ENCODE measurements at regions not wholly inside any gene's neighbourhood (a gene's known extent, or its start where the extent isn't known, plus 50 kb on each side); places are given as distances from the start of the nearest gene placed in this dataset.

DNA sequence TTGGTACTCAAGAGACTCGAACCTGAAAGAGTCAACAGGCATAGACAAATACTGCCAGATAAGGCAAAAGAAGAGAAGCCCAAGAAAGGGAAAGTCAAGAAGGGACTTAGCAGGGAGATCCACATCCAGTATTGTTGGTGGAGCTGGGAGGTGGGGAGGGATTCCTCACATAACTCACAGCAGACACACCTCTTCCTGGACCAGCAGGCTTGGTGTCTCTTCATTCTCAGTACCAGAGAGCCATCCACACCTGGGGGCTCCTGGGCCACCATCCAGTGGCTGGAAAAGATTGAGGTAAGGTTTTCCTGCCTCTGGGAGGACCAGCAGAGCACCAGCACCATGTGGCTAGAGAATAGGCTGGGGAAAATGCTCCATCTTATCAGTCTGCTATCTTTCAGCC lies 161.6 kb upstream of the SESN3 start:
- WGBS, 2 experiments (ENCODE audit: extremely low coverage in 2 of 2, insufficient read length in 1 of 2), result no CpG with 5 or more reads among the region's 1 CpG
- POLR2A ChIA-PET (ENCODE audit: unreplicated experiment), result no interaction called here

More for the DNA sequence above, 161.6 kb upstream of the SESN3 start:
- dilution Hi-C loops (cut with HindIII; ENCODE audit: low sequenced_read_pairs, unreplicated experiment) (no loop called here), intact Hi-C loops (cut with micrococcal nuclease) (no loop called here), in situ Hi-C loops (cut with MboI; ENCODE audit: low sequenced_read_pairs) (no loop called here)
- H3K18ac ChIP-seq (ENCODE audit: low read depth, low read length), result no peak overlapping the region
- no peak overlapping the region for H2BK15ac ChIP-seq (ENCODE audit: low read depth, low read length)
- no peak overlapping the region for H3K9ac ChIP-seq (ENCODE audit: low read depth, low read length)
- CTCF ChIA-PET, result no interaction called here
- no peak overlapping the region for H2AK9ac ChIP-seq (replicated peaks; ENCODE audit: low read depth, low read length, poor library complexity)
- no peak for DNase-seq
- no peak overlapping the region for H3K27ac ChIP-seq (ENCODE audit: insufficient read depth, low read length)
- H2AK5ac ChIP-seq (ENCODE audit: low read depth, low read length), result no peak overlapping the region
- H3K4me3 ChIP-seq (ENCODE audit: insufficient read depth, low read depth, low read length), result no peak overlapping the region
- no peaks in the 10 kb centered on the region for H3K36me3 ChIP-seq (ENCODE audit: control insufficient read depth, insufficient read depth, low read length)
- H2BK5ac ChIP-seq (ENCODE audit: low read depth, low read length, poor library complexity, severe bottlenecking), result no peak overlapping the region
- H2BK20ac ChIP-seq (ENCODE audit: low read depth, low read length), result no peak overlapping the region
- H2AFZ ChIP-seq (replicated peaks; ENCODE audit: low read length, poor library complexity), result peak overlapping the region; percentile 26
- H3K79me1 ChIP-seq (ENCODE audit: low read depth in 1 of 2, low read length in 2 of 2), result no peaks in the 10 kb centered on the region
- ATAC-seq (ENCODE audit: low read depth), result no peak
- H3K56ac ChIP-seq (ENCODE audit: extremely low read depth, insufficient read depth, low read length), result no peak overlapping the region
- no peaks in the 10 kb centered on the region for H4K20me1 ChIP-seq (ENCODE audit: insufficient read depth, low read length)
- no peak overlapping the region for H3K4me2 ChIP-seq (ENCODE audit: low read depth, low read length)
- no peaks in the 10 kb centered on the region for H3K9me3 ChIP-seq (ENCODE audit: control insufficient read depth, insufficient read depth, low read length)
- H4K5ac ChIP-seq (ENCODE audit: low read depth, low read length), result no peak overlapping the region
- H3K4me1 ChIP-seq (ENCODE audit: control insufficient read depth, insufficient read depth, low read length), result no peaks in the 10 kb centered on the region
- no peaks in the 10 kb centered on the region for H3K9me1 ChIP-seq (ENCODE audit: insufficient read depth, low read length)
- no peak overlapping the region for H4K91ac ChIP-seq (ENCODE audit: insufficient read depth, low read depth, low read length)
- H3K27me3 ChIP-seq (ENCODE audit: control insufficient read depth, insufficient read depth, low read length), result no peaks in the 10 kb centered on the region; the same call in 1 of the 2 replicates
- H3K23ac ChIP-seq (ENCODE audit: low read depth, low read length), result no peak overlapping the region
- TF ChIP-seq MAZ (IDR thresholded peaks at IDR 0.05; ENCODE audit: borderline replicate concordance, low read depth, low read length) (no peak), MXI1 (IDR thresholded peaks at IDR 0.05; ENCODE audit: borderline replicate concordance, low read depth, low read length) (no peak), CEBPB (IDR thresholded peaks at IDR 0.05; ENCODE audit: low read depth, low read length) (no peak), RCOR1 (IDR thresholded peaks at IDR 0.05; ENCODE audit: insufficient replicate concordance, low read length) (no peak), RFX5 (IDR thresholded peaks at IDR 0.05; ENCODE audit: low read depth, low read length) (no peak), CHD1 (IDR thresholded peaks at IDR 0.05; ENCODE audit: low read depth, low read length) (no peak)
- TF ChIP-seq, protein P1, sequence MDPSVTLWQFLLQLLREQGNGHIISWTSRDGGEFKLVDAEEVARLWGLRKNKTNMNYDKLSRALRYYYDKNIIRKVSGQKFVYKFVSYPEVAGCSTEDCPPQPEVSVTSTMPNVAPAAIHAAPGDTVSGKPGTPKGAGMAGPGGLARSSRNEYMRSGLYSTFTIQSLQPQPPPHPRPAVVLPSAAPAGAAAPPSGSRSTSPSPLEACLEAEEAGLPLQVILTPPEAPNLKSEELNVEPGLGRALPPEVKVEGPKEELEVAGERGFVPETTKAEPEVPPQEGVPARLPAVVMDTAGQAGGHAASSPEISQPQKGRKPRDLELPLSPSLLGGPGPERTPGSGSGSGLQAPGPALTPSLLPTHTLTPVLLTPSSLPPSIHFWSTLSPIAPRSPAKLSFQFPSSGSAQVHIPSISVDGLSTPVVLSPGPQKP (IDR thresholded peaks at IDR 0.05; ENCODE audit: borderline replicate concordance, low read depth, low read length), result no peak
- no peak overlapping the region for H4K8ac ChIP-seq (ENCODE audit: low read depth in 2 of 2, low read length in 2 of 2)
- H3K4ac ChIP-seq (ENCODE audit: low read depth, low read length), result no peak overlapping the region
- BruUV-seq (replicated peaks), result no TSS peak
- H3K14ac ChIP-seq (replicated peaks; ENCODE audit: low read depth, low read length), result no peak overlapping the region
- H2BK120ac ChIP-seq (ENCODE audit: low read depth, low read length), result no peak overlapping the region

Data from IMR-90 (cell line).